NT2/D1 (cell line): ENCODE measurements at regions not wholly inside any gene's neighbourhood (a gene's known extent, or its start where the extent isn't known, plus 50 kb on each side); places are given as distances from the start of the nearest gene placed in this dataset.

ENCODE experiments used
- SUZ12 ChIP-seq: IDR thresholded peaks from 2 replicates; pipeline ENCODE4 v1.6.1; 2011; ENCODE audit not compliant: insufficient read length, insufficient read depth; ENCODE audit errors: extremely low read depth
- ZNF274 ChIP-seq: IDR thresholded peaks from 2 replicates; pipeline ENCODE4 v1.6.1; 2011; ENCODE audit warnings: mild to moderate bottlenecking, low read depth, low read length

GRCh38 chr12:126734296-126734695, 1532.7 kb upstream of the TMEM132C start:
- TF ChIP-seq SUZ12 = no peak
- no peak for TF ChIP-seq ZNF274
